ENCODE measurements at regions not wholly inside any gene's neighbourhood (a gene's known extent, or its start where the extent isn't known, plus 50 kb on each side); places are given as distances from the start of the nearest gene placed in this dataset.

DNA sequence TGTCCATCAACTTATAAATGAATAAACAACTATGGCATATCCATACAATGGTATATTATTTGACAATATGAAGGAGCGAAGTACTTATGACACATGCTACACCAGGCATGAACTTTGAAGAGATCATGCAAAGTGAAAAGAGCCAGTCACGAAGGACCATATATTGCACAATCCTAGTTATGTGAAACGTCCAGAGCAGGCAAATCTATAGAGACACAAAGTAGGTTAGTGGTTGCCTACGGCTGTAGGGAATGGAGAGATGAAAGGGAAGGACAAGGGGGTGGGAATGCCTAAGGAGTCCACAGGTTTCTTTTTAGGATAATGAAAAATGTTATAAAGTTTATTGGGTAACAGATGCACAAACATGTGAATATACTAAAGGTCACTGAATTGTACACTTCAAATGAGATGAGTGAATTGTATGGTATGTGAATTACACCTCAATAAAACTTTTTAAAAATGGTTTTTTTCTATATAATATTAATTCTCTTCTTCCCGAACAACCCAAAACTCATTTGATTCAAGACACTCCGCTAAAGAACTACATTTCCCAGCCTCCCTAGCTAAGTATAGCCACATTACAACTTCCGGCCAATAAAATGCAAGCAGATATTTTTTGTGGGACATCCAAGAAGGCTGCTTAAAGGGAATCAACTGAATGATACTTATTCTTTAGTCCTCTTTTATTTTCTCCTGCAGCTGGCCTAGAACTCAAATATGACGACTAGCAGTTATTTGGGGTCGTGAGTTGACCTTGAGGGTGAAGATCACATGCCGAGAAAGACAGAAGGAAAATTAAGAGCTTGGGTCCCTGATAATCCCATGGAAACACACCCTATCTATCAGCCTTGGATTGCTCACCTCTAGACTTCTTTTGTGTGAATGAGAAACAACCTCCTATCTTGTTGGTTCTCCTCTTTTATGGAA is 187.2 kb downstream of the TTC8 start:
- TF ChIP-seq, protein P1, sequence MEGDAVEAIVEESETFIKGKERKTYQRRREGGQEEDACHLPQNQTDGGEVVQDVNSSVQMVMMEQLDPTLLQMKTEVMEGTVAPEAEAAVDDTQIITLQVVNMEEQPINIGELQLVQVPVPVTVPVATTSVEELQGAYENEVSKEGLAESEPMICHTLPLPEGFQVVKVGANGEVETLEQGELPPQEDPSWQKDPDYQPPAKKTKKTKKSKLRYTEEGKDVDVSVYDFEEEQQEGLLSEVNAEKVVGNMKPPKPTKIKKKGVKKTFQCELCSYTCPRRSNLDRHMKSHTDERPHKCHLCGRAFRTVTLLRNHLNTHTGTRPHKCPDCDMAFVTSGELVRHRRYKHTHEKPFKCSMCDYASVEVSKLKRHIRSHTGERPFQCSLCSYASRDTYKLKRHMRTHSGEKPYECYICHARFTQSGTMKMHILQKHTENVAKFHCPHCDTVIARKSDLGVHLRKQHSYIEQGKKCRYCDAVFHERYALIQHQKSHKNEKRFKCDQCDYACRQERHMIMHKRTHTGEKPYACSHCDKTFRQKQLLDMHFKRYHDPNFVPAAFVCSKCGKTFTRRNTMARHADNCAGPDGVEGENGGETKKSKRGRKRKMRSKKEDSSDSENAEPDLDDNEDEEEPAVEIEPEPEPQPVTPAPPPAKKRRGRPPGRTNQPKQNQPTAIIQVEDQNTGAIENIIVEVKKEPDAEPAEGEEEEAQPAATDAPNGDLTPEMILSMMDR (conservative IDR thresholded peaks at IDR 0.05; ENCODE audit: low read depth, low read length): no peak
- TF ChIP-seq RCOR1 (IDR thresholded peaks at IDR 0.05; ENCODE audit: insufficient replicate concordance, low read length) (no peak), POLR2A (IDR thresholded peaks at IDR 0.05; ENCODE audit: low read depth, low read length) (no peak), MAFK (IDR thresholded peaks at IDR 0.05; ENCODE audit: low read depth, low read length) (no peak), CEBPB (IDR thresholded peaks at IDR 0.05; ENCODE audit: low read depth, low read length) (peak; percentile 89), RAD21 (IDR thresholded peaks at IDR 0.05; ENCODE audit: low read length) (no peak), MAZ (IDR thresholded peaks at IDR 0.05; ENCODE audit: borderline replicate concordance, low read depth, low read length) (no peak), FOS (IDR thresholded peaks at IDR 0.05; ENCODE audit: low read depth, low read length) (no peak), CHD1 (IDR thresholded peaks at IDR 0.05; ENCODE audit: low read depth, low read length) (no peak), BHLHE40 (IDR thresholded peaks at IDR 0.05; ENCODE audit: low read depth, low read length) (no peak), NFE2L2 (IDR thresholded peaks at IDR 0.05; ENCODE audit: low read depth, low read length) (no peak), SMC3 (IDR thresholded peaks at IDR 0.05; ENCODE audit: low read depth, low read length) (no peak)
- TF ChIP-seq, protein P2, sequence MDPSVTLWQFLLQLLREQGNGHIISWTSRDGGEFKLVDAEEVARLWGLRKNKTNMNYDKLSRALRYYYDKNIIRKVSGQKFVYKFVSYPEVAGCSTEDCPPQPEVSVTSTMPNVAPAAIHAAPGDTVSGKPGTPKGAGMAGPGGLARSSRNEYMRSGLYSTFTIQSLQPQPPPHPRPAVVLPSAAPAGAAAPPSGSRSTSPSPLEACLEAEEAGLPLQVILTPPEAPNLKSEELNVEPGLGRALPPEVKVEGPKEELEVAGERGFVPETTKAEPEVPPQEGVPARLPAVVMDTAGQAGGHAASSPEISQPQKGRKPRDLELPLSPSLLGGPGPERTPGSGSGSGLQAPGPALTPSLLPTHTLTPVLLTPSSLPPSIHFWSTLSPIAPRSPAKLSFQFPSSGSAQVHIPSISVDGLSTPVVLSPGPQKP (IDR thresholded peaks at IDR 0.05; ENCODE audit: borderline replicate concordance, low read depth, low read length): no peak

All from IMR-90 (cell line).